GM19238 (cell line): ENCODE measurements at regions not wholly inside any gene's neighbourhood (a gene's known extent, or its start where the extent isn't known, plus 50 kb on each side); places are given as distances from the start of the nearest gene placed in this dataset.
"Not testable (repeated sequence)": the region's sequence is repeated elsewhere in the genome, so short reads cannot be mapped to it uniquely, and the experiment has no call there.

Experiments used
- DNase-seq: peaks from one replicate; pipeline ENCODE4 v3.0.0; 2011; ENCODE audit warnings: low spot score; ENCODE audit not compliant: insufficient read length

GRCh38 chr21:14009238-14009981 is 201.3 kb downstream of the LIPI start:
- not testable (repeated sequence) for DNase-seq

- DNase-seq, result not testable (repeated sequence)
Measured at GRCh38 chr21:14008436-14008835, 202.3 kb downstream of the LIPI start.

- not testable (repeated sequence) for DNase-seq
Measured at GRCh38 chr21:14008006-14008405, 202.7 kb downstream of the LIPI start.

GRCh38 chr21:14006144-14006543 is 204.6 kb downstream of the LIPI start:
- DNase-seq, result not testable (repeated sequence)

- not testable (repeated sequence) for DNase-seq
Measured at GRCh38 chr21:13986996-13987958, 223.5 kb downstream of the LIPI start.

- DNase-seq, result not testable (repeated sequence)
Measured at GRCh38 chr21:13985865-13986863, 224.6 kb downstream of the LIPI start.

- not testable (repeated sequence) for DNase-seq
Measured at GRCh38 chr21:13985137-13985864, 225.5 kb downstream of the LIPI start.

GRCh38 chr21:13984728-13985127 is 226.0 kb downstream of the LIPI start:
- not testable (repeated sequence) for DNase-seq

- DNase-seq, result not testable (repeated sequence)
Measured at GRCh38 chr21:13981176-13982087, 229.3 kb downstream of the LIPI start.

GRCh38 chr21:13980115-13980662 is 230.6 kb downstream of the LIPI start:
- DNase-seq, result not testable (repeated sequence)

- DNase-seq, result not testable (repeated sequence)
Measured at GRCh38 chr21:13979608-13980007, 231.1 kb downstream of the LIPI start.

GRCh38 chr21:13974582-13974981 is 236.2 kb downstream of the LIPI start:
- DNase-seq, result not testable (repeated sequence)

- DNase-seq, result not testable (repeated sequence)
Measured at GRCh38 chr21:13969853-13970252, 240.9 kb downstream of the LIPI start.

- not testable (repeated sequence) for DNase-seq
Measured at GRCh38 chr21:13969002-13969401, 241.8 kb downstream of the LIPI start.

GRCh38 chr21:13963259-13963658 is 247.5 kb downstream of the LIPI start:
- DNase-seq, result not testable (repeated sequence)

- no peak for DNase-seq
Measured at GRCh38 chr21:13937236-13937635, 273.5 kb downstream of the LIPI start.

GRCh38 chr21:13936033-13936937 is 274.5 kb downstream of the LIPI start:
- DNase-seq, result not testable (repeated sequence)
